ENCODE measurements at regions not wholly inside any gene's neighbourhood (a gene's known extent, or its start where the extent isn't known, plus 50 kb on each side); places are given as distances from the start of the nearest gene placed in this dataset.

DNA sequence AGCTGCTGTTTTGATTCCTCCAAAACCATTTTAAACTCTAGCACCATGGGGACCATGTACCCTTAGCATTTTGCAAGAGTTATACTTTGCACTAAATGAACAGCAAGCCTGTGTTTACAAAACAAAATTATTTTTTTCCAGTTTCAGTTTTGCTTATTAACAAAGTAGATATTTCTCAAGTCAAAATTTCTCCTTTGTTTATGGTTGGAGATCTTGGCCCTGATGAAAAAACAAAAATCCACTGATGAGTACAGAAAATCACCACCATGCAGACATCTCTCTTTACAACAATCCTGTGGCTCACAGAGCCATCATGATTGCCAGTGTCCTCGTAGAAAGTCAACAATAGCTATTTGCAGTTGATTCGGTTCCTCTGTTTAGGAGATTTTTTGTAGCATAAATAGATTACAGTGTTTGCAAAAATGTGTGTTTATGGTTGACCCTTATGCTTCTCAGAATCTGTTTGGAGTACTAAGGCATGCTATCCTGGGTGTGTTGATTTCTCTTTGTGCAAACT, 201.1 kb upstream of the NUDT4 start:
- TF ChIP-seq CTCF (conservative IDR thresholded peaks at IDR 0.05) (no peak), EZH2 (IDR thresholded peaks at IDR 0.05; ENCODE audit: low read depth) (no peak)
- intact Hi-C loops (cut with micrococcal nuclease; ENCODE audit: unreplicated experiment), result no loop called here
- no peak for DNase-seq
- Histone ChIP-seq H3K4me3 (no peak overlapping the region), H3F3A (ENCODE audit: insufficient read depth, low read depth) (no peaks in the 10 kb centered on the region), H3K79me2 (ENCODE audit: low read depth) (no peaks in the 10 kb centered on the region), H3K9me2 (ENCODE audit: insufficient read depth) (no peaks in the 10 kb centered on the region), H3K36me3 (ENCODE audit: low read depth) (no peaks in the 10 kb centered on the region), H4K20me1 (ENCODE audit: insufficient read depth) (no peaks in the 10 kb centered on the region), H3K27ac (no peak overlapping the region), H2AFZ (no peak overlapping the region), H3K9me3 (ENCODE audit: insufficient read depth, low read depth) (no peaks in the 10 kb centered on the region; the same call in 1 of the 2 replicates), H3K27me3 (ENCODE audit: insufficient read depth, low read depth) (no peaks in the 10 kb centered on the region), H3K4me2 (no peak overlapping the region), H3K4me1 (replicated peaks; ENCODE audit: insufficient read depth) (no peaks in the 10 kb centered on the region)
- BruUV-seq (replicated peaks), result no TSS peak
- ChIA-PET CTCF (no interaction called here), POLR2A (ENCODE audit: unreplicated experiment) (interaction anchor here (0.6 kb wide), 1 partner anchor 54 kb away, joined by 11 read pairs; no protein-coding TSS in a partner anchor)

- Histone ChIP-seq H3K4me2 (no peak overlapping the region), H4K20me1 (ENCODE audit: insufficient read depth) (no peaks in the 10 kb centered on the region), H3K79me2 (ENCODE audit: low read depth) (no peaks in the 10 kb centered on the region), H2AFZ (no peak overlapping the region), H3K9me3 (ENCODE audit: insufficient read depth, low read depth) (no peaks in the 10 kb centered on the region; the same call in 1 of the 2 replicates), H3F3A (ENCODE audit: insufficient read depth, low read depth) (no peaks in the 10 kb centered on the region), H3K4me1 (replicated peaks; ENCODE audit: insufficient read depth) (no peaks in the 10 kb centered on the region), H3K9me2 (ENCODE audit: insufficient read depth) (no peaks in the 10 kb centered on the region), H3K36me3 (ENCODE audit: low read depth) (no peaks in the 10 kb centered on the region), H3K4me3 (no peak overlapping the region), H3K27me3 (ENCODE audit: insufficient read depth, low read depth) (no peaks in the 10 kb centered on the region), H3K27ac (no peak overlapping the region)
- TF ChIP-seq EZH2 (IDR thresholded peaks at IDR 0.05; ENCODE audit: low read depth) (no peak), CTCF (conservative IDR thresholded peaks at IDR 0.05) (no peak)
- BruUV-seq (replicated peaks), result no TSS peak
- ChIA-PET CTCF (no interaction called here), POLR2A (ENCODE audit: unreplicated experiment) (interaction anchor here (0.6 kb wide), 1 partner anchor 55 kb away, joined by 11 read pairs; no protein-coding TSS in a partner anchor)
- intact Hi-C loops (cut with micrococcal nuclease; ENCODE audit: unreplicated experiment), result no loop called here
- no peak for DNase-seq
Observed at GRCh38 chr12:93177208-93178153, 200.2 kb upstream of the NUDT4 start.

DNA sequence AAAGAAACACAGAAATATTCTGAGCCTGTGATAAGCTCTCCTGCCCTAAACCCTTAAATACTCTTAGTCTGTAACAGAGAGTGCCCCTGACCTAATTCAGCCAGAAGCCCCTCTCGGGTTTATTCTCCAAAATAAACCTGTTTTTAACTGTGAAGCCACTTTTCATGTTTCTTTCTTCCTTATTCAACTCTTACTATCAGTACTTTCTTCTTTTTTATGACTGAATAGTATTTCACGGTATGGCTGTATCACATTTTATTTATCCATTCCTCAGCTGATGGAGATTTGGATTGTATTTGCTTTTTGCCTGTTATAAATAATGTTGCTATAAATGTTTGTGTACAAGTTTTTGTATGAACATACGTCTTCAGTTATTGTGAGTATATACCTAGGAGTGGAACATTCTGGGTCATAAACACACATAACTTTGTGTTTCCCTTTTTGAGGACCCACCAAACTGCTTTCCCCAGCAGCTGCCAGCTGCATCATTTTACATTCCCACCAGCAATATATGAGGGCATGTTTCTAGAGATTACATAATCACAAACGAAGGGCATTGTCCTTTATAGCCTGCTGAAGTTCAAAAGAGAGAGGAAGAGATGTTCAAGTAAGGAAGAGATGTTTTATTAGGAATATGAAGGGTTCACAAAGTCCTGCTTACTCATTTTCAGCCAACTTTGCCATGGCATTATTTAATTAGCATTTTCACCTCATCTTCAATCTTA, 199.4 kb upstream of the NUDT4 start:
- Histone ChIP-seq H3K27me3 (ENCODE audit: insufficient read depth, low read depth) (no peaks in the 10 kb centered on the region), H3K79me2 (ENCODE audit: low read depth) (no peaks in the 10 kb centered on the region), H3K36me3 (ENCODE audit: low read depth) (no peaks in the 10 kb centered on the region), H3F3A (ENCODE audit: insufficient read depth, low read depth) (no peaks in the 10 kb centered on the region), H3K4me1 (replicated peaks; ENCODE audit: insufficient read depth) (no peaks in the 10 kb centered on the region), H3K4me3 (no peak overlapping the region), H2AFZ (no peak overlapping the region), H3K27ac (no peak overlapping the region), H3K9me3 (ENCODE audit: insufficient read depth, low read depth) (no peaks in the 10 kb centered on the region; the same call in 1 of the 2 replicates), H3K9me2 (ENCODE audit: insufficient read depth) (no peaks in the 10 kb centered on the region), H3K4me2 (no peak overlapping the region), H4K20me1 (ENCODE audit: insufficient read depth) (no peaks in the 10 kb centered on the region)
- no TSS peak for BruUV-seq (replicated peaks)
- intact Hi-C loops (cut with micrococcal nuclease; ENCODE audit: unreplicated experiment), result no loop called here
- ChIA-PET CTCF (no interaction called here), POLR2A (ENCODE audit: unreplicated experiment) (no interaction called here)
- no peak for TF ChIP-seq CTCF (conservative IDR thresholded peaks at IDR 0.05)
- no peak for TF ChIP-seq EZH2 (IDR thresholded peaks at IDR 0.05; ENCODE audit: low read depth)
- no peak for DNase-seq
